Amygdala (tissue), 56 donors: ENCODE measurements at regions not wholly inside any gene's neighbourhood (a gene's known extent, or its start where the extent isn't known, plus 50 kb on each side); places are given as distances from the start of the nearest gene placed in this dataset.
"Not testable (repeated sequence)": the region's sequence is repeated elsewhere in the genome, so short reads cannot be mapped to it uniquely, and the experiment has no call there.

Experiments used
- DNase-seq, 56 donors: peaks; one replicate each; lab custom pipeline; 2025; lab: John Stamatoyannopoulos, UW

GRCh38 chr2:138901530-138901929 lies 121.3 kb upstream of the NXPH2 start:
- DNase-seq, result no peak

- no peak for DNase-seq
Measured at GRCh38 chr2:138898855-138899254, 118.7 kb upstream of the NXPH2 start.

GRCh38 chr2:138897274-138897673 lies 117.1 kb upstream of the NXPH2 start:
- DNase-seq, result no peak

- DNase-seq, result no peak
Measured at GRCh38 chr2:138893746-138894145, 113.6 kb upstream of the NXPH2 start.

GRCh38 chr2:138881126-138881525 lies 100.9 kb upstream of the NXPH2 start:
- DNase-seq, result no peak

- DNase-seq, result no peak
Measured at GRCh38 chr2:138879931-138880330, 99.7 kb upstream of the NXPH2 start.

GRCh38 chr2:138877421-138877820 lies 97.2 kb upstream of the NXPH2 start:
- no peak for DNase-seq

GRCh38 chr2:138874251-138874650 lies 94.1 kb upstream of the NXPH2 start:
- no peak for DNase-seq

- not testable (repeated sequence) for DNase-seq
Measured at GRCh38 chr2:138872116-138872515, 91.9 kb upstream of the NXPH2 start.

- DNase-seq, result no peak
Measured at GRCh38 chr2:138871312-138871711, 91.1 kb upstream of the NXPH2 start.

GRCh38 chr2:138867341-138867740 lies 87.2 kb upstream of the NXPH2 start:
- no peak for DNase-seq

GRCh38 chr2:138866797-138867196 lies 86.6 kb upstream of the NXPH2 start:
- DNase-seq, result no peak

- no peak for DNase-seq
Measured at GRCh38 chr2:138853761-138854160, 73.6 kb upstream of the NXPH2 start.

GRCh38 chr2:138853296-138853695 lies 73.1 kb upstream of the NXPH2 start:
- DNase-seq, result no peak

- DNase-seq, result peak in 1 of 56 donors; percentile 5
Measured at GRCh38 chr2:138846216-138846821, 66.1 kb upstream of the NXPH2 start.

- no peak for DNase-seq
Measured at GRCh38 chr2:138842341-138842740, 62.2 kb upstream of the NXPH2 start.

- DNase-seq, result no peak
Measured at GRCh38 chr2:138841459-138841858, 61.3 kb upstream of the NXPH2 start.

GRCh38 chr2:138838851-138839620 lies 58.8 kb upstream of the NXPH2 start:
- DNase-seq, result no peak

- no peak for DNase-seq
Measured at GRCh38 chr2:138831691-138832090, 51.5 kb upstream of the NXPH2 start.

GRCh38 chr2:138831154-138831553 lies 51.0 kb upstream of the NXPH2 start:
- no peak for DNase-seq

GRCh38 chr2:138830547-138830946 lies 50.4 kb upstream of the NXPH2 start:
- no peak for DNase-seq
